ENCODE measurements at regions not wholly inside any gene's neighbourhood (a gene's known extent, or its start where the extent isn't known, plus 50 kb on each side); places are given as distances from the start of the nearest gene placed in this dataset.

DNA sequence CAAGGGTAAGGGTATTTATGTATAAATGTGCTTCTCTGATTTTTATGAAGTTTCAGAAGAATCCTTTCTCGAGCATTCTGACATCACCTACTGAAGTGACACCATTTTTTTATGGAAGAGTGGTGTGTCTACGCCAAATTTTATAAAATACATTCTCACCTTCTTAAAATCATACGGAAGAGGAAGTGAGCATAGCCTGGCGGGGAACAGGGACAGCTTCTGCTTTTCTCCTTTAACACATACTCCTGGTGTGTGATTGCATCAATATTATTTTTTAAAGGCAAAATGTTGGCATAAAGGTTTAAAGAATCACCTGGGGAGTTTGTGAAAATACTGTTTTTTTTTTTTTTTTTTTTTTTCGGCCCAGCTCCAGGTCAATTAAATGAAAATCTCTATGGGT, 733.6 kb upstream of the MAN1A1 start:
- DNase-seq: no peak
- H3K4me3 ChIP-seq (replicated peaks in 1 of 3): no peak overlapping the region
- no peaks in the 10 kb centered on the region for H3K36me3 ChIP-seq
- no peaks in the 10 kb centered on the region for H3K9me3 ChIP-seq
- no peak overlapping the region for H3K27ac ChIP-seq
- H3K4me1 ChIP-seq: no peaks in the 10 kb centered on the region
- WGBS, 2 donors: 69 to 71% methylated on average over 5 of the region's 5 CpGs
- H3K27me3 ChIP-seq: no peaks in the 10 kb centered on the region
- intact Hi-C loops (cut with DNase I): no loop called here
- no peak for TF ChIP-seq POLR2A (IDR thresholded peaks at IDR 0.05)

- H3K36me3 ChIP-seq: no peaks in the 10 kb centered on the region
- TF ChIP-seq, protein P1, sequence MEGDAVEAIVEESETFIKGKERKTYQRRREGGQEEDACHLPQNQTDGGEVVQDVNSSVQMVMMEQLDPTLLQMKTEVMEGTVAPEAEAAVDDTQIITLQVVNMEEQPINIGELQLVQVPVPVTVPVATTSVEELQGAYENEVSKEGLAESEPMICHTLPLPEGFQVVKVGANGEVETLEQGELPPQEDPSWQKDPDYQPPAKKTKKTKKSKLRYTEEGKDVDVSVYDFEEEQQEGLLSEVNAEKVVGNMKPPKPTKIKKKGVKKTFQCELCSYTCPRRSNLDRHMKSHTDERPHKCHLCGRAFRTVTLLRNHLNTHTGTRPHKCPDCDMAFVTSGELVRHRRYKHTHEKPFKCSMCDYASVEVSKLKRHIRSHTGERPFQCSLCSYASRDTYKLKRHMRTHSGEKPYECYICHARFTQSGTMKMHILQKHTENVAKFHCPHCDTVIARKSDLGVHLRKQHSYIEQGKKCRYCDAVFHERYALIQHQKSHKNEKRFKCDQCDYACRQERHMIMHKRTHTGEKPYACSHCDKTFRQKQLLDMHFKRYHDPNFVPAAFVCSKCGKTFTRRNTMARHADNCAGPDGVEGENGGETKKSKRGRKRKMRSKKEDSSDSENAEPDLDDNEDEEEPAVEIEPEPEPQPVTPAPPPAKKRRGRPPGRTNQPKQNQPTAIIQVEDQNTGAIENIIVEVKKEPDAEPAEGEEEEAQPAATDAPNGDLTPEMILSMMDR (IDR thresholded peaks at IDR 0.05): peak in 1 of 6 experiments; percentile 21
- TF ChIP-seq POLR2A (IDR thresholded peaks at IDR 0.05): no peak
- no peaks in the 10 kb centered on the region for H3K27me3 ChIP-seq
- WGBS, 2 donors: 38 to 47% methylated on average over 2 of the region's 2 CpGs
- H3K4me3 ChIP-seq (replicated peaks in 1 of 3): no peak overlapping the region
- no peak overlapping the region for H3K27ac ChIP-seq
- no peaks in the 10 kb centered on the region for H3K4me1 ChIP-seq
- peak; percentile 9 to 14 for DNase-seq
- intact Hi-C loops (cut with DNase I): no loop called here
- no peaks in the 10 kb centered on the region for H3K9me3 ChIP-seq
These were observed 727.9 kb upstream of the MAN1A1 start for GRCh38 chr6:120077489-120077888.

GRCh38 chr6:120058410-120058809, 708.8 kb upstream of the MAN1A1 start:
- no peaks in the 10 kb centered on the region for H3K9me3 ChIP-seq
- intact Hi-C loops (cut with DNase I): no loop called here
- no peaks in the 10 kb centered on the region for H3K27me3 ChIP-seq
- DNase-seq: no peak
- no peak overlapping the region for H3K27ac ChIP-seq
- no peaks in the 10 kb centered on the region for H3K4me1 ChIP-seq
- H3K36me3 ChIP-seq: no peaks in the 10 kb centered on the region
- TF ChIP-seq POLR2A (IDR thresholded peaks at IDR 0.05): no peak
- TF ChIP-seq, protein P1 (IDR thresholded peaks at IDR 0.05): no peak
- 29 to 75% methylated on average over 1 of the region's 1 CpG for WGBS, 2 donors
- no peak overlapping the region for H3K4me3 ChIP-seq (replicated peaks in 1 of 3)

GRCh38 chr6:120056085-120056484, 706.5 kb upstream of the MAN1A1 start:
- no peaks in the 10 kb centered on the region for H3K4me1 ChIP-seq
- H3K27me3 ChIP-seq: no peaks in the 10 kb centered on the region
- DNase-seq: no peak
- intact Hi-C loops (cut with DNase I): no loop called here
- WGBS, 2 donors: 62 to 76% methylated on average over 7 of the region's 7 CpGs
- no peaks in the 10 kb centered on the region for H3K9me3 ChIP-seq
- H3K4me3 ChIP-seq (replicated peaks in 1 of 3): no peak overlapping the region
- TF ChIP-seq POLR2A (IDR thresholded peaks at IDR 0.05): no peak
- H3K36me3 ChIP-seq: no peaks in the 10 kb centered on the region
- H3K27ac ChIP-seq: no peak overlapping the region

DNA sequence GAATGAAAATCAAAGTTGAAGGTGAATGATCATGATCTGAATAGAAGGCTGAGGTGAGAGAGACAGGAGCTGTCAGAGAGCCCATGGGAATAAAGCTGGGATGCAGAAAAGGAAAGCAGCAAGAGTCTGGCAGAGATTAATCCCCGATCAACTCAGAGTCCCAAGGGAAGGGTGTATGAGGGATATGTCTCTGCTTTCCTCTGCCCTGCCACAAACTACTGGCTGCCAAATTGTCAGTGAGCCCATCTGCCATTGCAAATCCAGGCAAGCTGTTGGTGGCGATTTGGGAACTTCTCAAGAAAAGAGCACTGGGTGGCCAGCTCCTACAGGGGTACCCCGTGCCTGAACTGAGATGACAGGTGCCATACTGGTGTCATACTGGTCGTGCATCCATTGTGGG, 705.5 kb upstream of the MAN1A1 start:
- H3K4me1 ChIP-seq: no peaks in the 10 kb centered on the region
- no peaks in the 10 kb centered on the region for H3K9me3 ChIP-seq
- TF ChIP-seq, protein P1 (IDR thresholded peaks at IDR 0.05): no peak
- TF ChIP-seq POLR2A (IDR thresholded peaks at IDR 0.05): no peak
- WGBS, 2 donors: 84 to 91% methylated on average over 3 to 4 of the region's 4 CpGs
- H3K27ac ChIP-seq: no peak overlapping the region
- no peaks in the 10 kb centered on the region for H3K27me3 ChIP-seq
- DNase-seq: no peak
- H3K4me3 ChIP-seq (replicated peaks in 1 of 3): no peak overlapping the region
- intact Hi-C loops (cut with DNase I): no loop called here
- H3K36me3 ChIP-seq: no peaks in the 10 kb centered on the region

- Histone ChIP-seq H3K9me3 (no peaks in the 10 kb centered on the region), H3K36me3 (no peaks in the 10 kb centered on the region), H3K27ac (no peak overlapping the region), H3K4me3 (replicated peaks in 1 of 3) (no peak overlapping the region), H3K4me1 (no peaks in the 10 kb centered on the region), H3K27me3 (no peaks in the 10 kb centered on the region)
- intact Hi-C loops (cut with DNase I): no loop called here
- no peak for DNase-seq
- TF ChIP-seq, protein P1 (IDR thresholded peaks at IDR 0.05): no peak
- no peak for TF ChIP-seq POLR2A (IDR thresholded peaks at IDR 0.05)
- 80 to 85% methylated on average over 2 of the region's 2 CpGs for WGBS, 2 donors
These were observed 690.1 kb upstream of the MAN1A1 start for GRCh38 chr6:120039664-120040063.
